Ishikawa (cell line): ENCODE measurements at regions not wholly inside any gene's neighbourhood (a gene's known extent, or its start where the extent isn't known, plus 50 kb on each side); places are given as distances from the start of the nearest gene placed in this dataset.

Source experiments
- TAF1 ChIP-seq: IDR thresholded peaks from 2 replicates; pipeline ENCODE4 v1.6.1; 2012; ENCODE audit warnings: low read depth, mild to moderate bottlenecking
- TF ChIP-seq, protein P1 (sequence below): IDR thresholded peaks from 2 replicates; pipeline ENCODE4 v1.6.1; 2012

DNA sequence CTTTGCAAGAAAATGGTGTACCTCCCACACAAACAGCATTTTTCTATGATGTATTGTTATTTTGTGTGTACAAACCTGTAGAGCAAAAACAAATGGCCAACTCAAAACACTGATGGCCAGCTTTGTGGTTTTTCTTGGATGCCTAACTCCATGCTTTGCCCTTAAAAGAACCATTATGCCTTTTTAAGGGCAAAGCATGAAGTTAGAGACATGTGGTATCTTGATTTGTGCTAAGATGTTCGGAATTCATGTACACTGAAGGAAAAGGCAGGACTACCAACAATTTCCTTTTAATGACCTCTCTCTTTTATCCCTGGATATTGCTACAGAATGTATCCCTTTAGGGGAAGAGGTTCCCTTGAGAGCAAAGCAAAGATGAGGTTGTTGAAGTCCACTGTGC, 273.6 kb downstream of the SCG2 start:
- TF ChIP-seq TAF1: no peak
- TF ChIP-seq, protein P1, sequence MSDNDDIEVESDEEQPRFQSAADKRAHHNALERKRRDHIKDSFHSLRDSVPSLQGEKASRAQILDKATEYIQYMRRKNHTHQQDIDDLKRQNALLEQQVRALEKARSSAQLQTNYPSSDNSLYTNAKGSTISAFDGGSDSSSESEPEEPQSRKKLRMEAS: no peak
